HepG2 (cell line): ENCODE measurements at regions not wholly inside any gene's neighbourhood (a gene's known extent, or its start where the extent isn't known, plus 50 kb on each side); places are given as distances from the start of the nearest gene placed in this dataset.

Experiments
- ATAC-seq: fragments of 200-7000 bp; cut with Tn5 transposase; 3 replicates; pipeline ENCODE4 v1.9.1; 2020; ENCODE audit warnings: mild to moderate bottlenecking, moderate library complexity
- BruUV-seq: library from RNA; stranded (reverse); fragments of 400-500 nt; replicated peaks from 2 replicates; lab custom pipeline; 2021; lab: Mats Ljungman, UMichigan
- CTCF ChIA-PET: fragments of 300-600 bp; formaldehyde crosslinking; extraction: SDS; loops from one replicate; lab custom pipeline; 2021; ENCODE audit warnings: low total read pairs, inconsistent platforms, low intra/inter-chr PET ratio; lab: Yijun Ruan, JAX
- POLR2A ChIA-PET: fragments of 350-600 bp; sonication (Branson Sonifier 250); formaldehyde crosslinking; loops from one replicate; lab custom pipeline; 2020; ENCODE audit warnings: antibody characterized with exemption, inconsistent platforms; lab: Yijun Ruan, JAX
- DNase-seq: peaks from one replicate; pipeline ENCODE4 v3.0.0-alpha.2; 2015; ENCODE audit warnings: low spot score
- FAIRE-seq: peaks from 3 replicates; lab custom pipeline; 2011; peaks lifted over from hg19 to GRCh38; lab: Jason Lieb, UNC
- H2AFZ ChIP-seq: one replicate; pipeline ENCODE4 v1.6.1; 2011; ENCODE audit warnings: low read length, inconsistent platforms
- H3K27ac ChIP-seq: fragments of 300-600 bp; 3 replicates; pipeline ENCODE4 v1.8.0; 2011; ENCODE audit warnings: mixed run types, mild to moderate bottlenecking, mixed read lengths, low read length, inconsistent platforms; ENCODE audit not compliant: insufficient read depth; ENCODE audit errors: extremely low read length
- H3K27me3 ChIP-seq, 2 experiments: fragments of 200-600 bp in 1 of 2; 2 replicates in 1 of 2; 3 replicates in 1 of 2; pipeline versions ENCODE4 v1.6.0 to v1.8.0; 2011; ENCODE audit warnings: low read length in 2 of 2, mild to moderate bottlenecking in 2 of 2, moderate library complexity in 2 of 2, inconsistent platforms in 1 of 2; ENCODE audit not compliant: insufficient read depth in 2 of 2, control insufficient read depth in 1 of 2
- H3K36me3 ChIP-seq, 2 experiments: fragments of 200-600 bp in 1 of 2; replicated peaks in 1 of 2; 2 replicates in 1 of 2; 3 replicates in 1 of 2; pipeline versions ENCODE4 v1.5.1 to v1.8.0; 2011; ENCODE audit warnings: low read length in 2 of 2, inconsistent platforms in 1 of 2; ENCODE audit not compliant: insufficient read depth in 2 of 2, control insufficient read depth in 1 of 2
- H3K4me1 ChIP-seq: 2 replicates; pipeline ENCODE4 v1.5.1; 2012; ENCODE audit warnings: low read length, inconsistent platforms; ENCODE audit not compliant: insufficient read depth
- H3K4me2 ChIP-seq: 2 replicates; pipeline ENCODE4 v1.6.0; 2011; ENCODE audit warnings: low read depth, low read length, inconsistent platforms
- H3K4me3 ChIP-seq, 3 experiments: fragments of 200-600 bp in 1 of 3; sonication (generic), shearing (Covaris generic) in 1 of 3; replicated peaks in 1 of 3; 2 replicates each; pipeline ENCODE4 v1.5.1; 2011 to 2016; ENCODE audit warnings: low read length in 3 of 3, inconsistent platforms in 2 of 3, low read depth in 2 of 3, mild to moderate bottlenecking in 2 of 3, control low read depth in 1 of 3, mixed read lengths in 1 of 3; ENCODE audit not compliant: insufficient read depth in 1 of 3
- H3K79me2 ChIP-seq: one replicate; pipeline ENCODE4 v1.6.1; 2011; ENCODE audit warnings: low read length, inconsistent platforms; ENCODE audit not compliant: insufficient read depth
- H3K9ac ChIP-seq: 2 replicates; pipeline ENCODE4 v1.6.0; 2011; ENCODE audit warnings: mild to moderate bottlenecking, low read depth, low read length, inconsistent platforms; ENCODE audit not compliant: insufficient read depth
- H3K9me3 ChIP-seq: 2 replicates; pipeline ENCODE4 v1.5.1; 2012; ENCODE audit warnings: mild to moderate bottlenecking, low read length
- H4K20me1 ChIP-seq: 2 replicates; pipeline ENCODE4 v1.6.0; 2011; ENCODE audit warnings: inconsistent platforms, mild to moderate bottlenecking, low read length, moderate library complexity; ENCODE audit not compliant: insufficient read depth
- ADNP ChIP-seq: sonication (generic); formaldehyde crosslinking; IDR thresholded peaks from 2 replicates; pipeline ENCODE4 v1.4.0; 2020; ENCODE audit warnings: missing genetic modification reagents
- ELF3 ChIP-seq: IDR thresholded peaks from 2 replicates; pipeline ENCODE4 v1.6.1; 2016; ENCODE audit warnings: missing genetic modification reagents, missing compliant biosample characterization
- FOSL2 ChIP-seq: sonication (generic); formaldehyde crosslinking; IDR thresholded peaks from 2 replicates; pipeline ENCODE4 v1.4.0; 2020; ENCODE audit warnings: missing genetic modification reagents
- GABPA ChIP-seq, 2 experiments: IDR thresholded peaks; 2 replicates each; pipeline ENCODE4 v1.6.1; 2011 to 2016; ENCODE audit warnings: low read depth in 2 of 2, low read length in 1 of 2, missing biosample characterization in 1 of 2, missing genetic modification characterization in 1 of 2
- NFRKB ChIP-seq: fragments of 450-650 bp; IDR thresholded peaks from 2 replicates; pipeline ENCODE4 v1.6.1; 2017
- POGZ ChIP-seq: sonication (generic); formaldehyde crosslinking; IDR thresholded peaks from 2 replicates; pipeline ENCODE4 v1.4.0; 2020; ENCODE audit warnings: mild to moderate bottlenecking, missing genetic modification reagents
- RFX5 ChIP-seq: IDR thresholded peaks from 2 replicates; pipeline ENCODE4 v1.6.1; 2011; ENCODE audit warnings: low read depth, low read length, improper control_type of control experiment
- SAP130 ChIP-seq: IDR thresholded peaks from 2 replicates; pipeline ENCODE4 v1.6.1; 2016; ENCODE audit warnings: low read depth
- SIX1 ChIP-seq: sonication (generic); formaldehyde crosslinking; IDR thresholded peaks from 2 replicates; pipeline ENCODE4 v1.4.0; 2020; ENCODE audit warnings: missing genetic modification reagents, borderline replicate concordance
- SKI ChIP-seq: fragments of 450-650 bp; IDR thresholded peaks from one replicate; pipeline ENCODE4 v1.6.1; 2018; ENCODE audit warnings: mild to moderate bottlenecking; ENCODE audit not compliant: partially characterized antibody
- TMF1 ChIP-seq: sonication (generic); formaldehyde crosslinking; IDR thresholded peaks from 2 replicates; pipeline ENCODE4 v1.8.1; 2022; ENCODE audit warnings: low read depth, missing genetic modification reagents
- ZBTB34 ChIP-seq: sonication (generic); formaldehyde crosslinking; IDR thresholded peaks from 2 replicates; pipeline ENCODE4 v1.8.0; 2022; ENCODE audit warnings: mild to moderate bottlenecking, missing genetic modification reagents
- ZNF337 ChIP-seq: sonication (generic); formaldehyde crosslinking; IDR thresholded peaks from 2 replicates; pipeline ENCODE4 v1.5.1; 2020; ENCODE audit warnings: missing genetic modification reagents, low read depth, mild to moderate bottlenecking, borderline replicate concordance
- ZNF383 ChIP-seq: sonication (generic); formaldehyde crosslinking; IDR thresholded peaks from 2 replicates; pipeline ENCODE4 v1.4.0; 2020; ENCODE audit warnings: missing genetic modification reagents, mild to moderate bottlenecking, borderline replicate concordance
- ZNF644 ChIP-seq: IDR thresholded peaks from 2 replicates; pipeline ENCODE4 v1.6.1; 2016; ENCODE audit warnings: low read depth
- ZNF850 ChIP-seq: sonication (generic); formaldehyde crosslinking; conservative IDR thresholded peaks from 2 replicates; pipeline ENCODE4 v1.9.0; 2021; ENCODE audit warnings: mild to moderate bottlenecking, missing genetic modification reagents
- WGBS: methylation state at CpG from one replicate; pipeline ENCODE4 v1.1.6; 2017; ENCODE audit warnings: low lambda C conversion rate; 5-methylcytosine and 5-hydroxymethylcytosine counted together
- in situ Hi-C: cut with HindIII; loops from 2 replicates; pipeline ENCODE4 v1.10.0; 2017; ENCODE audit warnings: low pct_unique_long_range_greater_than_20kb; ENCODE audit not compliant: extremely low pct_ligation_motif_present
- intact Hi-C: fragments of 100-400 bp; cut with micrococcal nuclease; formaldehyde crosslinking; loops from one replicate; pipeline ENCODE4 v1.10.0; 2022; ENCODE audit not compliant: unreplicated experiment
- TF ChIP-seq, protein P1 (sequence below), 2 experiments: IDR thresholded peaks; 2 replicates each; pipeline ENCODE4 v1.6.1; 2011 to 2012; ENCODE audit warnings: low read length in 2 of 2, borderline replicate concordance in 1 of 2, low read depth in 1 of 2, mild to moderate bottlenecking in 1 of 2, moderate library complexity in 1 of 2
- TF ChIP-seq, protein P2 (sequence below): sonication (generic); formaldehyde crosslinking; IDR thresholded peaks from 2 replicates; pipeline ENCODE4 v1.5.1; 2020; ENCODE audit warnings: missing genetic modification reagents, mild to moderate bottlenecking, borderline replicate concordance

GRCh38 chr3:188060840-188061544, 93.0 kb upstream of the LPP start:
- H3K27me3 ChIP-seq = no peaks in the 10 kb centered on the region
- peaks cover 69% of the 10 kb centered on the region for H3K4me1 ChIP-seq
- intact Hi-C loops (no loop called here), in situ Hi-C loops (no loop called here)
- no peak overlapping the region for H2AFZ ChIP-seq
- WGBS = 57% methylated on average over 2 of the region's 2 CpGs
- POLR2A ChIA-PET = interaction anchor here (1.1 to 1.4 kb wide), 2 partner anchors 9 to 57 kb away, joined by 3 read pairs; no protein-coding TSS in a partner anchor
- DNase-seq (peak; percentile 58), ATAC-seq (peak; percentile 46), FAIRE-seq (no peak)
- no peaks in the 10 kb centered on the region for H3K36me3 ChIP-seq
- no peak overlapping the region for H3K4me3 ChIP-seq
- H3K4me2 ChIP-seq = no peak overlapping the region
- no peak overlapping the region for H3K27ac ChIP-seq
- BruUV-seq = no TSS peak
- no peaks in the 10 kb centered on the region for H3K9me3 ChIP-seq
- no peaks in the 10 kb centered on the region for H4K20me1 ChIP-seq
- H3K79me2 ChIP-seq = no peaks in the 10 kb centered on the region
- CTCF ChIA-PET = no interaction called here
- no peak overlapping the region for H3K9ac ChIP-seq
- no peak for TF ChIP-seq RFX5
- no peak for TF ChIP-seq ZNF383 (CRISPR knock-in tag)
- TF ChIP-seq SKI = no peak
- no peak for TF ChIP-seq ZNF850 (CRISPR knock-in tag)
- TF ChIP-seq POGZ (CRISPR knock-in tag) = 0 out of 2 replicates have a peak, but pooled peaks have one; percentile 28
- TF ChIP-seq ZNF644 (CRISPR knock-in tag) = no peak
- no peak for TF ChIP-seq ZBTB34 (CRISPR knock-in tag)
- no peak for TF ChIP-seq SIX1
- TF ChIP-seq ZNF337 (CRISPR knock-in tag) = no peak
- 0 out of 2 replicates have a peak, but pooled peaks have one; percentile 25 for TF ChIP-seq SAP130
- TF ChIP-seq, protein P1, sequence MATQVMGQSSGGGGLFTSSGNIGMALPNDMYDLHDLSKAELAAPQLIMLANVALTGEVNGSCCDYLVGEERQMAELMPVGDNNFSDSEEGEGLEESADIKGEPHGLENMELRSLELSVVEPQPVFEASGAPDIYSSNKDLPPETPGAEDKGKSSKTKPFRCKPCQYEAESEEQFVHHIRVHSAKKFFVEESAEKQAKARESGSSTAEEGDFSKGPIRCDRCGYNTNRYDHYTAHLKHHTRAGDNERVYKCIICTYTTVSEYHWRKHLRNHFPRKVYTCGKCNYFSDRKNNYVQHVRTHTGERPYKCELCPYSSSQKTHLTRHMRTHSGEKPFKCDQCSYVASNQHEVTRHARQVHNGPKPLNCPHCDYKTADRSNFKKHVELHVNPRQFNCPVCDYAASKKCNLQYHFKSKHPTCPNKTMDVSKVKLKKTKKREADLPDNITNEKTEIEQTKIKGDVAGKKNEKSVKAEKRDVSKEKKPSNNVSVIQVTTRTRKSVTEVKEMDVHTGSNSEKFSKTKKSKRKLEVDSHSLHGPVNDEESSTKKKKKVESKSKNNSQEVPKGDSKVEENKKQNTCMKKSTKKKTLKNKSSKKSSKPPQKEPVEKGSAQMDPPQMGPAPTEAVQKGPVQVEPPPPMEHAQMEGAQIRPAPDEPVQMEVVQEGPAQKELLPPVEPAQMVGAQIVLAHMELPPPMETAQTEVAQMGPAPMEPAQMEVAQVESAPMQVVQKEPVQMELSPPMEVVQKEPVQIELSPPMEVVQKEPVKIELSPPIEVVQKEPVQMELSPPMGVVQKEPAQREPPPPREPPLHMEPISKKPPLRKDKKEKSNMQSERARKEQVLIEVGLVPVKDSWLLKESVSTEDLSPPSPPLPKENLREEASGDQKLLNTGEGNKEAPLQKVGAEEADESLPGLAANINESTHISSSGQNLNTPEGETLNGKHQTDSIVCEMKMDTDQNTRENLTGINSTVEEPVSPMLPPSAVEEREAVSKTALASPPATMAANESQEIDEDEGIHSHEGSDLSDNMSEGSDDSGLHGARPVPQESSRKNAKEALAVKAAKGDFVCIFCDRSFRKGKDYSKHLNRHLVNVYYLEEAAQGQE (IDR thresholded peaks at IDR 0.05; ENCODE audit: borderline replicate concordance in 1 of 2, low read depth in 1 of 2, low read length in 2 of 2) = no peak
- no peak for TF ChIP-seq TMF1 (CRISPR knock-in tag)
- TF ChIP-seq, protein P2, sequence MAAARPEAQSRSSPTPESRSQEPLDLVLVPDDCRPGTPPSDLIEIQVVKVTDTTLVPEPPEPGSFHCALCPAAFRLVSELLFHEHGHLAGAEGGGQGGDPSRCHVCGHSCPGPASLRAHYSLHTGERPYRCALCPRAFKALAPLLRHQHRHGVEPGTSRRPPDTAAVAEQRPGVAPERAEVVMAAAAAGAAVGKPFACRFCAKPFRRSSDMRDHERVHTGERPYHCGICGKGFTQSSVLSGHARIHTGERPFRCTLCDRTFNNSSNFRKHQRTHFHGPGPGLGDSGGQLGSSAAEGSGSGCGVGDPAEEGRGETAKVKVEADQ (CRISPR knock-in tag) = no peak
- TF ChIP-seq FOSL2 (CRISPR knock-in tag) = peak; percentile 87
- TF ChIP-seq ELF3 (CRISPR knock-in tag) = 0 out of 2 replicates have a peak, but pooled peaks have one; percentile 22
- TF ChIP-seq ADNP (CRISPR knock-in tag) = no peak
- no peak for TF ChIP-seq NFRKB
- TF ChIP-seq GABPA (IDR thresholded peaks at IDR 0.05; ENCODE audit: low read depth, low read length) = no peak
- TF ChIP-seq GABPA (CRISPR knock-in tag; IDR thresholded peaks at IDR 0.05; ENCODE audit: low read depth) = peak; percentile 48; the same call in 1 of the 2 replicates
